ENCODE measurements at regions not wholly inside any gene's neighbourhood (a gene's known extent, or its start where the extent isn't known, plus 50 kb on each side); places are given as distances from the start of the nearest gene placed in this dataset.

DNA sequence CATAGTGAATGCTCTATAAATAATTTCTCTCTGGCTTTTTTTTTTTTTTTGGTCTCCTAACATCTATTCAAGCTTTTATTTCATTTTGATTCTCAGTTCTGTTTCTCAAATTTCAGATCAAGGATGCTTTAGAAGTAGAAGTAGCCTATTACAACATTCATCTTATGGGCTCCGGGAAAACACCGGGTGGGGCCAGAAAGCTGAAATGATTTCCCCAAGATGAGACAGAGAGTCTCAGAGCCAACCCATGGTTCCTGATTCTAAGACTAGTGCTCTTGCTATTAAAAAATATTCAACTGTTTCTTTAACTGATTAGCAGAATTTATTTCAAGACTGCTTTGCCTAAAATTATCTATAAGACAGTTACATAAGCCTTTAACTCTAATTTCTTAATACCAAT is 147.2 kb upstream of the CCDC68 start (continued):
- TF ChIP-seq, protein P1, sequence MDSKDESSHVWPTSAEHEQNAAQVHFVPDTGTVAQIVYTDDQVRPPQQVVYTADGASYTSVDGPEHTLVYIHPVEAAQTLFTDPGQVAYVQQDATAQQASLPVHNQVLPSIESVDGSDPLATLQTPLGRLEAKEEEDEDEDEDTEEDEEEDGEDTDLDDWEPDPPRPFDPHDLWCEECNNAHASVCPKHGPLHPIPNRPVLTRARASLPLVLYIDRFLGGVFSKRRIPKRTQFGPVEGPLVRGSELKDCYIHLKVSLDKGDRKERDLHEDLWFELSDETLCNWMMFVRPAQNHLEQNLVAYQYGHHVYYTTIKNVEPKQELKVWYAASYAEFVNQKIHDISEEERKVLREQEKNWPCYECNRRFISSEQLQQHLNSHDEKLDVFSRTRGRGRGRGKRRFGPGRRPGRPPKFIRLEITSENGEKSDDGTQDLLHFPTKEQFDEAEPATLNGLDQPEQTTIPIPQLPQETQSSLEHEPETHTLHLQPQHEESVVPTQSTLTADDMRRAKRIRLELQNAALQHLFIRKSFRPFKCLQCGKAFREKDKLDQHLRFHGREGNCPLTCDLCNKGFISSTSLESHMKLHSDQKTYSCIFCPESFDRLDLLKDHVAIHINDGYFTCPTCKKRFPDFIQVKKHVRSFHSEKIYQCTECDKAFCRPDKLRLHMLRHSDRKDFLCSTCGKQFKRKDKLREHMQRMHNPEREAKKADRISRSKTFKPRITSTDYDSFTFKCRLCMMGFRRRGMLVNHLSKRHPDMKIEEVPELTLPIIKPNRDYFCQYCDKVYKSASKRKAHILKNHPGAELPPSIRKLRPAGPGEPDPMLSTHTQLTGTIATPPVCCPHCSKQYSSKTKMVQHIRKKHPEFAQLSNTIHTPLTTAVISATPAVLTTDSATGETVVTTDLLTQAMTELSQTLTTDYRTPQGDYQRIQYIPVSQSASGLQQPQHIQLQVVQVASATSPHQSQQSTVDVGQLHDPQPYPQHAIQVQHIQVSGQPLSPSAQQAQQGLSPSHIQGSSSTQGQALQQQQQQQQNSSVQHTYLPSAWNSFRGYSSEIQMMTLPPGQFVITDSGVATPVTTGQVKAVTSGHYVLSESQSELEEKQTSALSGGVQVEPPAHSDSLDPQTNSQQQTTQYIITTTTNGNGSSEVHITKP (tag by site-specific recombination; IDR thresholded peaks at IDR 0.05), result no peak

DNA sequence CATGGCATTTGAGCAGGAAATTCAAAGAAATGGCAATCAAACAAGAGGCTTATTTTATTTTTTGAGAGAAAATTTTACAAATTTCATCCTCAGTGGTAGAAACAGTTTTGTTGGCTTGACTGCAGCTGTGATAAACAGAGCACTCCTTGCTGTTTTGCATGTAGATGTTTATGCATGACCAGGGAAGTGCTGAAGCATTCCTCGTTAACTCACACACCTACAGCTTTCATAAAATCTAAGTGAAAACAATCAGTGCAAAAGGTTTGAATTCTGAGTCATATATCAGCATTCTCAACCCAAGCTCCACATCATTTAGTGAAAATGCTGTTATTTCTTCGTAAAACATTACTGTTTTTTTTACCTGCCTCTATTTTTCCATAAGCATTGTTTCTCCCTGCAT is 146.6 kb upstream of the CCDC68 start:
- Histone ChIP-seq H3K4me3 (ENCODE audit: low read depth, low read length) (no peak overlapping the region), H3K4me1 (ENCODE audit: control insufficient read depth, insufficient read depth, low read length) (0 out of 2 replicates have a peak, but pooled peaks cover 3% of the 10 kb centered on the region), H3K27ac (ENCODE audit: extremely low read depth, low read depth, low read length) (no peak overlapping the region), H3K36me3 (ENCODE audit: control insufficient read depth in 2 of 2, insufficient read depth in 1 of 2, low read length in 2 of 2) (no peaks in the 10 kb centered on the region), H3K9me3 (ENCODE audit: control insufficient read depth, insufficient read depth, low read depth, low read length) (no peaks in the 10 kb centered on the region)
- CTCF ChIA-PET, result no interaction called here
- POLR2A ChIA-PET, result no interaction called here
- TF ChIP-seq, protein P2, sequence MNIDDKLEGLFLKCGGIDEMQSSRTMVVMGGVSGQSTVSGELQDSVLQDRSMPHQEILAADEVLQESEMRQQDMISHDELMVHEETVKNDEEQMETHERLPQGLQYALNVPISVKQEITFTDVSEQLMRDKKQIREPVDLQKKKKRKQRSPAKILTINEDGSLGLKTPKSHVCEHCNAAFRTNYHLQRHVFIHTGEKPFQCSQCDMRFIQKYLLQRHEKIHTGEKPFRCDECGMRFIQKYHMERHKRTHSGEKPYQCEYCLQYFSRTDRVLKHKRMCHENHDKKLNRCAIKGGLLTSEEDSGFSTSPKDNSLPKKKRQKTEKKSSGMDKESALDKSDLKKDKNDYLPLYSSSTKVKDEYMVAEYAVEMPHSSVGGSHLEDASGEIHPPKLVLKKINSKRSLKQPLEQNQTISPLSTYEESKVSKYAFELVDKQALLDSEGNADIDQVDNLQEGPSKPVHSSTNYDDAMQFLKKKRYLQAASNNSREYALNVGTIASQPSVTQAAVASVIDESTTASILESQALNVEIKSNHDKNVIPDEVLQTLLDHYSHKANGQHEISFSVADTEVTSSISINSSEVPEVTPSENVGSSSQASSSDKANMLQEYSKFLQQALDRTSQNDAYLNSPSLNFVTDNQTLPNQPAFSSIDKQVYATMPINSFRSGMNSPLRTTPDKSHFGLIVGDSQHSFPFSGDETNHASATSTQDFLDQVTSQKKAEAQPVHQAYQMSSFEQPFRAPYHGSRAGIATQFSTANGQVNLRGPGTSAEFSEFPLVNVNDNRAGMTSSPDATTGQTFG (tag by site-specific recombination; IDR thresholded peaks at IDR 0.05; ENCODE audit: borderline replicate concordance), result no peak
- TF ChIP-seq EGR2 (tag by site-specific recombination; IDR thresholded peaks at IDR 0.05; ENCODE audit: low read depth) (no peak), ZBTB48 (tag by site-specific recombination; IDR thresholded peaks at IDR 0.05) (no peak), ZNF138 (tag by site-specific recombination; IDR thresholded peaks at IDR 0.05; ENCODE audit: borderline replicate concordance) (no peak), ZNF423 (tag by site-specific recombination; IDR thresholded peaks at IDR 0.05) (no peak), ZNF791 (tag by site-specific recombination; IDR thresholded peaks at IDR 0.05) (no peak), KLF7 (tag by site-specific recombination; IDR thresholded peaks at IDR 0.05; ENCODE audit: borderline replicate concordance) (no peak)

DNA sequence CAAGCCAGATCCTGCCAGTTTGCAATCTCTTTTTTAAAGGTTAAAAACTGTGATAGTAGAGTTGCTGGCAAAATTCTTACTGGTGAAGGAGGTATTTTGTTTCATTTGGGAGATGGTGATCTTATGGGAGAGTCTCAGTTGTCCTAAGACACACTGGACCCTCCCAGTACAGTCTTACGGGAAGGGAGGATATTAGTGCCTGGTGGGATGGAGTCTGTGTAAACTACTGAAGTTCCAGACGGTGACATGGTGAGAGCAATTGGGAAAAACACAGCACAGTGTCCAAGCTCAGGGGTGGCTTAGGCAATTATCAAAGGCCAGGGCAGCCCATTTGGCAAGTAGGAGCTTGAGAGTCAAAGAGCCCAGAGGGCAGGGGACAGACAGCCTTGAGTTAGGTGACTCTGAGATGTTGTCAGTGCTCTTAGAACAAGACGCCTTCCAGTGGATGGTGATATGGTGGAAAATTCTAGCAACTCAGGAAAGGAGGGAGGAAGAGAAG is 143.7 kb upstream of the CCDC68 start:
- no peaks in the 10 kb centered on the region for H3K9me3 ChIP-seq (ENCODE audit: control insufficient read depth, insufficient read depth, low read depth, low read length)
- H3K4me3 ChIP-seq (ENCODE audit: low read depth, low read length), result no peak overlapping the region
- TF ChIP-seq, protein P3, sequence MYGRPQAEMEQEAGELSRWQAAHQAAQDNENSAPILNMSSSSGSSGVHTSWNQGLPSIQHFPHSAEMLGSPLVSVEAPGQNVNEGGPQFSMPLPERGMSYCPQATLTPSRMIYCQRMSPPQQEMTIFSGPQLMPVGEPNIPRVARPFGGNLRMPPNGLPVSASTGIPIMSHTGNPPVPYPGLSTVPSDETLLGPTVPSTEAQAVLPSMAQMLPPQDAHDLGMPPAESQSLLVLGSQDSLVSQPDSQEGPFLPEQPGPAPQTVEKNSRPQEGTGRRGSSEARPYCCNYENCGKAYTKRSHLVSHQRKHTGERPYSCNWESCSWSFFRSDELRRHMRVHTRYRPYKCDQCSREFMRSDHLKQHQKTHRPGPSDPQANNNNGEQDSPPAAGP (tag by site-specific recombination; IDR thresholded peaks at IDR 0.05), result no peak
- 0 out of 2 replicates have a peak, but pooled peaks have one; percentile 17 for TF ChIP-seq WT1 (tag by site-specific recombination; IDR thresholded peaks at IDR 0.05)
- H3K27ac ChIP-seq (ENCODE audit: extremely low read depth, low read depth, low read length), result no peak overlapping the region
- ChIA-PET POLR2A (no interaction called here), CTCF (no interaction called here)
- H3K36me3 ChIP-seq (ENCODE audit: control insufficient read depth in 2 of 2, insufficient read depth in 1 of 2, low read length in 2 of 2), result no peaks in the 10 kb centered on the region
- peaks cover 5% of the 10 kb centered on the region; the same call in 1 of the 2 replicates for H3K4me1 ChIP-seq (ENCODE audit: control insufficient read depth, insufficient read depth, low read length)

DNA sequence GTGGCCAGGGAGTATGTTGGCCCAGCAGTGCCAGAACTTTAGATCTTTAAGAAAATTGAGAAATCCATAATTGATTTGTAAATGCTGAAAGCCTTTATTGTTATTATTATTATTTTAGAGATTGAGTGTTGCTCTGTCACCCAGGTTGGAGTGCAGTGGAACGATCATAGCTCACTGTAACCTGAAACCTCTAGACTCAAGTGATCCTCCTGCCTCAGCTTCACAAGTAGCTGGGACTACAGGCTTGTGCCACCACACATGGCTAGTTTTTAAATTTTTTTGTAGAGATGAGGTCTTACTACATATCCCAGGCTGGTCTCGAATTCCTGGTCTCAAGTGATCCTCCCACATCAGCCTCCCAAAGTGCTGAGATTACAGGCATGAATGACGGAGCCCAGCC is 143.2 kb upstream of the CCDC68 start:
- Histone ChIP-seq H3K4me3 (ENCODE audit: low read depth, low read length) (no peak overlapping the region), H3K9me3 (ENCODE audit: control insufficient read depth, insufficient read depth, low read depth, low read length) (no peaks in the 10 kb centered on the region), H3K27ac (ENCODE audit: extremely low read depth, low read depth, low read length) (no peak overlapping the region), H3K4me1 (ENCODE audit: control insufficient read depth, insufficient read depth, low read length) (peaks cover 10% of the 10 kb centered on the region), H3K36me3 (ENCODE audit: control insufficient read depth in 2 of 2, insufficient read depth in 1 of 2, low read length in 2 of 2) (no peaks in the 10 kb centered on the region)
- CTCF ChIA-PET, result no interaction called here
- POLR2A ChIA-PET, result no interaction called here
- 0 out of 2 replicates have a peak, but pooled peaks have one; percentile 28 for TF ChIP-seq ZNF335 (tag by site-specific recombination; conservative IDR thresholded peaks at IDR 0.05)
- no peak for TF ChIP-seq ZNF341 (tag by site-specific recombination; IDR thresholded peaks at IDR 0.05; ENCODE audit: low read depth)
- TF ChIP-seq FEZF1 (tag by site-specific recombination; IDR thresholded peaks at IDR 0.05), result no peak
- TF ChIP-seq, protein P4, sequence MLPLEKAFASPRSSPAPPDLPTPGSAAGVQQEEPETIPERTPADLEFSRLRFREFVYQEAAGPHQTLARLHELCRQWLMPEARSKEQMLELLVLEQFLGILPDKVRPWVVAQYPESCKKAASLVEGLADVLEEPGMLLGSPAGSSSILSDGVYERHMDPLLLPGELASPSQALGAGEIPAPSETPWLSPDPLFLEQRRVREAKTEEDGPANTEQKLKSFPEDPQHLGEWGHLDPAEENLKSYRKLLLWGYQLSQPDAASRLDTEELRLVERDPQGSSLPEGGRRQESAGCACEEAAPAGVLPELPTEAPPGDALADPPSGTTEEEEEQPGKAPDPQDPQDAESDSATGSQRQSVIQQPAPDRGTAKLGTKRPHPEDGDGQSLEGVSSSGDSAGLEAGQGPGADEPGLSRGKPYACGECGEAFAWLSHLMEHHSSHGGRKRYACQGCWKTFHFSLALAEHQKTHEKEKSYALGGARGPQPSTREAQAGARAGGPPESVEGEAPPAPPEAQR (tag by site-specific recombination; IDR thresholded peaks at IDR 0.05), result no peak
- TF ChIP-seq, protein P1 (tag by site-specific recombination; IDR thresholded peaks at IDR 0.05), result peak; percentile 50; the same call in 1 of the 2 replicates

Measured in HEK293 (cell line).